Stimulated activated CD4-positive, alpha-beta T cell treated with anti-CD3 and anti-CD28 coated beads, Interleukin-15, amount 100 ng/mL, for 48 hours (primary cell): ENCODE measurements at regions not wholly inside any gene's neighbourhood (a gene's known extent, or its start where the extent isn't known, plus 50 kb on each side); places are given as distances from the start of the nearest gene placed in this dataset.

Experiments
- DNase-seq, 2 donors: peaks; one replicate each; pipeline ENCODE4 v3.0.0-alpha.2; 2020; ENCODE audit warnings: low read depth in 2 of 2

DNA sequence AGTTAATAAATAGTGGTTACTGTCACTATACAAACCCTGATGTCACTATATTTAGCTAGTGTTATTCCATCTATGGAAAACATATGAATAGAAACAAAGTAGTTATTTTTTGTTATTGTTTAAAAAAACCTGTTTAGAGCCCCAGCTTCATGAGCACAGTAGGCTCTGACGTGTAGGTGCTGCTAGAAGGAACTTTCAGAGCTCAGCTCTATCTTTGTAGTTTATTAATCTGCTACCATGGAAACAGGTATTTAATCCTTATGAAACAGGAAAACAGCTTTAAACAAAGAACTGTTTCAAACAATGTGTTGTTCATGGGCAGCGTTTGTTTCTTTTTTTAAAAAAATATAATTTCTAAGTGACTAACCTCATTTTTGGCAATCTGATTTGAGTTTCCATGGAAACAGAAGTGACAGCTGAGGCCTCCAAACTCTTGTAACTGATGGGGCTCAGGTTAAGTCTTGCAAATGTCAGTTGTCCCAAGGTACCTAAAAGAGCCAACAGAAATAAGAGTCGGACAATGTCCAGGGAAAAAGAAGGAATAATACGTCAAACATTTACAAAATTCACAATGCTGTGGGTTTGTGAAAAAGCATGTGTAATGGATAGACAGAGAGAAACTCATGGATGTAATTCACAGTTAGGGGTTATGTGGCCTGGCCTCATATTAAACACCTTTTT lies 162.0 kb upstream of the C21orf91 start:
- no peak for DNase-seq

DNA sequence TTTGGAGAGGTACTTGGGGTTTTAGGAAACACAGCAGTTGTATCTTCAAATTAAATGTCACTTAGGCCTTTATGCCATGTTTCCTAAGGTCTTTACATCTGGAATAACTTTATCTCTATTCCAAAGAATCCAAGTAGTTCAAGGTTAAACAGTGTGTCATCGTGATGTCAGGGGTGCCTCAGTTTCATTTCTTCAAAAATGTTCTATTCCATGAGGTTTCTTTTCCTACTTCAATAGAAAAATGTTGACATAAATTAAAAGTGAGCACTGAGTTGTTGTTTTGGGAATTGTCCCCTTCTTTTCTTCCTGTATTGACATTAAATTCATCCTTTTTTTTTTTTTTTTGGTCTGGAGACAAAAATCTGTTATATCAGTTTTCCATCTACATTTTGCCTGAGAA lies 160.6 kb upstream of the C21orf91 start:
- DNase-seq: no peak

DNA sequence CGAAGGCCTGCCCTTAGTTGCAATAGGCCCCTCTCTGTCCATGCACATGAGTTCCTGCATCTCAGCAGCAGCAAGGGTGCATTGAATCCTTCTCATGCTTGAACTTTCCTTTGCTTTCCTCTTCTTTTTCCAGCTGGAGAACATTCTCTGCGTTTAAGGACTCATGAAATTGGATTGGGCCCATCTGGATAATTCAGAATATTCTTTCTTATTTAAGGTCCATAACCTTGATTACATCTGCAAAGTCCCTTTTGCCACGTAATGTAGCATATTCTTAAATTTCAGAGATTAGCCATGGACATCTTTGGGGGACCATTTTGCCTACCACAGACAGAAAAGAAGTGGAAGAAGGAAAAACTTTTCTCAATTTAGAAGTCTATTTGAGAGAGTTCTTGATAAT lies 159.7 kb upstream of the C21orf91 start:
- DNase-seq: no peak

DNA sequence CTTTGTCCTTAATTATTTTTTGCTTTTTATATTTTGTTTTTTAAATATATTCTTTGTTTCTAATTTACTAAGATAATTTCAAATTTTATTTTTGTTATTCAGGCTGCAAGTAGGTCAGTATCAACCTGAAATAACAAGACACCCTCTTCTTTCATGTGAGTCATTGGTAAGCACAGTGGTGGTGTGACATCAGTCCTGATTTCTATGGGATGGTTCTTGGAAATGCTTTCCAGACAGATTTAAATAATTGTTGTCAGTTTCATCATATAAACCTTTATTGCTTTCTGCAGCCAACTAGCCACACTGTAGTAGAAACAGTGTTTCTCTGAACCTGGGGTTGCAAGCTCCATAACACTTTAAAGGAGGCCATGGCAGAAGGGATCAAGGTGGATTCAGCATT lies 157.5 kb upstream of the C21orf91 start:
- DNase-seq: no peak

DNA sequence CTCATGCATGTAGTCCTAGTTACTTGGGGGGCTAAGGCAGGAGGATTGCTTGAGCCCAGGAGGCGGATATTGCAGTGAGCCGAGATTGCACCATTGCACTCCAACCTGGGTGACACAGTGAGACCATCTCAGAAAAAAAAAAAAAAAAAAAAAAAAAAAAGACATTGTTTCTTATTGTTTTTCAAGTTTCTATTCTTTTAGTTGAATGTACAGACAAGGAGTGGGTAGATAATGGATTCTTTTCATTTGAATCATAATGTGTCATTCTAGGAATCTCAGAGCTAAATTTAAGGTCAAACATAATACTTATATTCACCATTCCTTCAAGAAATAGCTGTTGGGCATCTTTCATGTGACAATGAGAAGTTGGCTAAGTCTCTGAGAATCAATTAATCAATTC lies 157.0 kb upstream of the C21orf91 start:
- no peak for DNase-seq

DNA sequence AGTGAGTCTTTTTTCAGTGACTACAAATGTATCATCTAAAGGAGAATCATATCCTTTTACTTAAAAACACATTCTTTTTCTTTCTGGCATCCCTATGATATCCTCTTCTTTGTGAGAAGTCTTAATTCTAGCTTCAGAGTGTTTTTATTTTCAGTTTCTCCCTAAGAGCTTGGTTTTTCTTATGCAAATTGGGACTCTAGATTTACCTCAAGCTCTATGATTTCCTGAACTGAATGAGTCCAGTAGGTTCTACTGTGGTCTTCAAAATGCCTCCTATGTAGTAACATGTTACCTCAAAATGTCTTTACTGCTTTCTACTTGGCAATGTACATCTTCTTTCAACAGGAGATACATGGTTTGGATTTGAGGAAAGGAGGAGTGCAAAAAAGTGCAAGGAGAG lies 148.2 kb upstream of the C21orf91 start:
- DNase-seq: no peak

DNA sequence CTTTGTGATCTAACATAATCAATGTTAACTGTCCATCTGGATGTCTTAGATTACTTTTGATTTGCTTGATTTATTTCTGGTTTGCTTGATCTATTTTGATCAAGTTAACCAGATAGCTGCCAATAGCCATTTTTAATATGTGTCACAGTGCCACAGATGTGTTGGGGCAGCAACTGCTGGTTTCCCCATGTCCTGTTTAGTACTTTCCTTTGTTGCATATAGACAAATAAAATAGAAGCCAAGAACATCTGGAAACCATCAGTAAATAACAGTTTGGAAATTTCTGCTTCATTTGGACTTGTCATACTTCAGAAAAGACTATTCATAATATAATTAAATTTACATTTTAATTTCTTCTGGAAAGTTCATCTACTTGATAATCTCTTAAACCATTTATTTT lies 145.6 kb upstream of the C21orf91 start:
- no peak for DNase-seq

DNA sequence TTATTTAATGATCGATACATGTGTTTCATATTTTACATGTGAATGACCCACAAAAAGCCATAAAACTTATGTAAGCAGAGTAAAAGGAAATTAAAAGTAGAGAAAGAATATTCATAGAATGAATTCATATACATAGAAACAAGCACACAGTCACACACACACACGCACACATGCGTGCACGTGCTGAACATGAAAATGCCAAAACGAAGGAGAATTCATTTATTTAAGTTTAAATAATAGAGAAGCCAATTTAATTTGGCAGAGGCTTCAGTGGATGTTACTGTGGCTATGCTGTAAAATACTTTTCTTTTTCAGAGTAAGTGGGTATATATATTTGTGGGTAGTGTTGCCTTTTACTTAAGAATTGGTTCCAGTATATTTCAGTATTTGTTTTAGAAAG lies 145.0 kb upstream of the C21orf91 start:
- DNase-seq: no peak

DNA sequence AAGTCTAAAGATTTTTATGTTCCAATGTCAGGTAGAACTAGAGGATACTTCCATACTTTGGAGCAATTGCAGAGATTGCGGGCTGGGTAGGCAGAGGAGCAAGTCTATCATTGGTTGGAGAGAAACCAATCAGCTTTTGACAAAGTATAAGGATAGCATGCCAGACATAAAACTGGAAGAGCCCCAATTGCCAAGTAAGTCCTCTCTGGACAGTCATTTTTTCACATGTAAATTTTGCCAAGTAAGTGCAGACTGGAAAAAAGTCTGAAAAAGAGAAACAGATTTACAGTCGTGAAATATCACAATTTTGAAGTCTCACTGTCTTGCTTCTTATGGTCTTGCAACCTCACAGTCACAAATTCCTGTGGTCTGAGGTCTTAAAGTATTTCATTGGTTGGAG lies 131.4 kb upstream of the C21orf91 start:
- DNase-seq: no peak

DNA sequence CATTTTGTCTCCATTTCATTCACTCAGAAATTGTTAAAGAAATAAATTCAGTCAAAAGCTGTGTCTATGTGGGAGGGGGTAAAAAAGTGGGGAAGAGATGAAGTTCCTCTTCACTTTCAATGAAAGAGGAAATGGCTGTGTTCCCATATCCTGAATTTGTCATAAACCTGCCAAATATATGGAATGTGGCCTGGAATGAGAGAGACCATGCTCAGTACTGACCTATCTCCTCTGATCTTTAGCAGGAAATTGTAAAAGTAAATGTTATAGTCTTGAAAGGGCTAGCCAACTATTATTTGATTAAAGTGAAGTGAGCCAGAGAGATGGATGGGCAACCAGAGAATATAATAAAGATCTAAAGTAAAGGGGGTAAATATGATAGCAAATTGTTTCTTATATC lies 130.3 kb upstream of the C21orf91 start:
- no peak for DNase-seq

DNA sequence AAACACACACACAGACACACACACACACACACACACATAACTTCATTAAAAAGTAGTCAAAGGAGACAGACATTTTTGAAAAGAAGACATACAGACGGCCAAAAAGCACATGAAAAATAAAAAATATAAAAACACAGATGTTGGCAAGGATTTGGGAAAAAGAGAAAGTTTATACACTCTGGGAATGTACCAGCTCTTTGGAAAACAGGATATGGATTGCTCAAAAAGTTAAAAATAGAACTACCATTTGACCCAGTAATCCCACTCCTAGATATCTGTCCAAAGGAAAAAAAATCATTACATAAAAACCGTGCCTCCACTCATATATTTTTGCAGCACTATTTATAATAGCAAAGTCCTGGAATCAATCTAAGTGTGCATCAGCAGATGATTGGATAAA lies 128.4 kb upstream of the C21orf91 start:
- DNase-seq: no peak

DNA sequence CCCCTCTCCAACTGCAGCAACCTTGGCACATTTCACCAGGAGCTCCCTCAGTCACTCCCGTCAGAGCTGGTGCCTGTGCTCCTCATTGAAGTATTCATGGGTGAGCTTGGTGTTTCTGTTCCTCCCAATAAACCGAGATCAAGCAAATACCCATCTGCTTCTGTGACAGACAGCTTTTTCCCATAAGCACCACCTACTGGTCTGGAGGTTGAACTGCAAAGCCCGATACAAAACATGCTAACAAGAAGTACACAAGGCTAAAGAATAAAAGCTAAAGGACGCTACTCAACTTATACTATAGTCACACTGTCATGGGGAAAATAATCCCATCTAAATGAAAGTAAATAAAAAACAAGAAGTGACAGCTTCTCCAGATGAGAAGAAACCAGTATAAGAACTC lies 111.9 kb upstream of the C21orf91 start:
- DNase-seq: no peak

DNA sequence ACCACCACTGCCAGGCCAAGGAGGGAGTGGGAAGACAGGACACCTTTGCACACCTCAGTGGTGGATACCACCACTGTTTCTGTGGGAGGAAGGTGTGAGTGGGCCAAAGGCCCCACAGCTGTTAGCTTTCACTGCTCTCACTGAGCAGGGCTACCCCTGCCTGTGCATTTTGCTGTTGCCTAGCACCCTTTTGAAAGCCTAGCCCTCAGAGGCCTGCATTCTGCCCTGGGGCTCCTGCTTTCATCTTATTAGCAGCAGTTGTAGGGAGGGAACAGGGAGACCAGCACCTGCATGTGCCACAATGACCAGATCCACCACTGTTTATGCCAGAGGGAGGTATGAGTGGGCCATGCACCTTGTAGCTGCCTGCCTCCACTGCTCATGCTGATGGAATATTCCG lies 110.9 kb upstream of the C21orf91 start:
- no peak for DNase-seq

DNA sequence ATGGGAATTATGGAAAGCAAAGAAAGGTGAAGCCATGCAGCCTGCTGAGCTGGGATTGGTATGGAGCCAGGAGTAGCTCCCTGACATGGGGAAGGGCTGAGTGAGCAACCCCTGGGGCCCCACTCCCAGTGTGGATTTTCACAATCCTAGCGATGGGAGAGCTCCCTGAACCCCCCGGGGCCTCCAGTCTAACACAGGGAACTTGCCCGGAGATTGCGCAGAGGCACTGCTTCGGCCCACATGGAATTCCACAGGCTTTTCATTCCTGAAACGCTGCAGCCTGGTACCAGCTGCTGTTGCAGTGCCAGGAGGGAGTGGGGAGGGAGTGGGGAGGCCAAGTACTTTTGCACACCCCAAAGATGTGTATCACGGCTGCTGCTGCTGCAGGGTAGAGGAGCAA lies 110.4 kb upstream of the C21orf91 start:
- DNase-seq: no peak

DNA sequence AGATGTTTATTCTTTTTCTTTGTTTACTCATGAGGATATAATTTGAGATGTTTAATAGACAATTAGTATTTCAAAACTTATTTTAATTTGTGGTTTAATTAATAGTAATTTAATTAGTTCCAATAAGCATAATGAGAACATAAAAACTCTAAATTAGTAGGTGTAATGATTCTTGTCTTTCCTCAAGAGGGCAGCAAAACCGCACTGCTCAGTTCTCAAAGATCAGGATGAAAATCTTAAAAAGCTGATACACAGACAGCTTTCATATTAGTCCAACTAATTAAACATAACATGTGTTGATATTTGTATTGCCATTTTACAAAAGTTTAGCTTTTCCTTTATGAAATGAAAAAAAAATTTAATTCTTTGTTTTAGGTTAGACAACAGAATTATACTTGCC lies 106.7 kb upstream of the C21orf91 start:
- DNase-seq: no peak

DNA sequence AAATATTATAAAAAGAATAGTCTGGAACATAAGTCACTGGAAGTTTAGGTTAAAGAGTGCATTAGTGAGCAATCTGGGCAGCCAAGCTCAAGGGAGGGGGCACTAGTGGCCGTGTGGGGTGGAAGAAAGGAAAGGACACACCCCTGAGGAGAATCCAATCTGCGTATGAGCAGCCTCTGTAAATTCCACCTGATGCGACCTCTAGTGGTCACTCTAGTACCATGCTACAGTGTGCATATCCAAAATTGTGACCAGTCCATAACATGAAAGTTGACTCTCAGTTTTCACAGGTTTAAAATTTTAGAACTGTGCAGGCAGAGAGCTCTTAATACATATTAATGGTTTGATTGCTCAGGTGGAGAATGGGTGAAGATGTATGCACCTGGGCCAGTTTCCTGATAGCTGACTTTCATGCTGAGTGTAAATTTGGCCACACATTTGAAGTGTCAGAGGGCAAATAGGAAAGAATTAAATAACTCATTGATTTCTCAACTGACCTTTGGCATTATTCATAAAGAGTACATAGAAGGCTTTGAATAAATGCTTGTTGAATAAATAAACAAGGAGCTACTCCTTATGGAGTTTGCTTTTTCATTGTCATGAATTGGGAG lies 105.9 kb upstream of the C21orf91 start:
- peak; percentile 10 to 23 for DNase-seq

DNA sequence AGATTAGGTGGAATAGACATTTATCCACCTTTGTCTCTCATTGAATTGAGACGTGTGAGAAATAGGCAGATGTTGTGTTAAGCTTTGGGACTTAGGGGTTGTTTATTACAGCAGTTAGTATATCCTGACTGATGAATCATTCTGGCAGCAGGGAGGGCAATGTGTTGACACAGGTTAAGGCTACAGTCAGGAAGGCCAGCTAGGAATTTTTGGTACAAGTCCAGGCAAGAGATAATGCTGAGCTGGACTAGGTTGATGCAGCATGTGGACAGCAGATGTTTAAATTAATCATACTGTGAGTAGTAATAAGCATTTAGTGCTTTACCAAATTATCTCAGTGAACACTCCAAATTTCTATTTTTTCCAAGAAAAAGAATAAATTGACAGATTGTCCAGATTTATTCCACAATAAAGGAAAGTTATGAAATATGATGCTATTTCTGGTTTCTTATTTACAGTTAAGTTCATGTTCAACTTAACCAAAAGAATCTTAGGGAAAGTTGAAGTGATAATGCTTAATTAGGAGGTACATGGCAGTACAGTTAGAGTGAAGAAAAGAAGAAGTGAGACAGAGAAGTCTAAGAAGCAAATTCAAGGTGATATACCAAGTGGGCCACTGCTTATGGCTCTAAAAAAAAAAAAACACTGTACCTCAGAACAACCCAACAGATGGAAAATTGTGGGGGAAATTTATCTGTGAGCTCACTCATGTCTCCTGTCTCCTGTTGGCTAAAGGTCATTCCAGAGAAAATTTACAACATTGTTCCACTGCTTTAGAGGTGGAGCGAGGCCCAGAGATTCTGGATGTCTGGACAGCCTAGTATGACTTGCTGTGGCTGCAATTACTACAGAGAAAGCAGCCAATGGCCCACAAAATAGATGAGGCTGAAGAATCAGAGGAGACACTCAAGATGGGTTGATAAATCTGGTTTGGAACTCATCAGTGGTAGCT lies 102.7 kb upstream of the C21orf91 start:
- DNase-seq: no peak

DNA sequence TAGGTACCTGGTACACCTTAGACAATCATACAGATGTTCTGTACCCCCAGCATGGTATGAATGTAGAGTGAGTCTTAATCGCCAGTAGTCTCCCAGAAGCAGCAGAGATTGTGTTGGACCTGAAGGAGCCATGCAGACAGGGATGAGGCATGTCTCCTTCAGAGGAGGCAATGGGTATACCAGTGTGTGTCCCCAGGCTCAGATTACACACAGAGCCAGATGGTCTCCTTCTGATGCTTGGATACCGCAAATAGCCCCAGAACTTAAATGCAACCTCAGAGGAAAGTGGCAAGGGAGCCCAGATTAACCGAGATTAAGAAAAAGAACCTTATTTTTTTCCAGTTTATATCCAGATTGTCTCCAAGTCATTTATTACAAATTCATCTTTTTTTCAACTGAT lies 96.8 kb upstream of the C21orf91 start:
- DNase-seq: no peak

DNA sequence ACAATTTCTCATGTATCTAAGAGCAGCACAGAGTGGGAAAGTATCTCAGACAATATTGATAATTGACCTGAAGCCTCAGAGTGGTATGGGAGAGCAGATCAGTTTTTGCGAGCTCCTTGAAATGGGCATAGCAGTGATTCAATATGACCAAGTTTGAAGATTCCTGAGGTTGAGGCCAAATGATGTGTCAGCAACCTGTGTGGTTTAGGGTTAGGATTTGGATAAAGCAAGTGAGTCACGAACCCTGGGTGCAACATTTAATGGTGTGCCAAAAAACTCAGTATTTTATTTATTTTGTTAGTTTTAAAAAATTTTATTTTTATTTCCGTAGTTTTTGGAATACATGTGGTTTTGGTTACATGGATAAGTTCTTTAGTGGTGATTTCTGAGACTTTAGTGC lies 92.5 kb upstream of the C21orf91 start:
- no peak for DNase-seq

DNA sequence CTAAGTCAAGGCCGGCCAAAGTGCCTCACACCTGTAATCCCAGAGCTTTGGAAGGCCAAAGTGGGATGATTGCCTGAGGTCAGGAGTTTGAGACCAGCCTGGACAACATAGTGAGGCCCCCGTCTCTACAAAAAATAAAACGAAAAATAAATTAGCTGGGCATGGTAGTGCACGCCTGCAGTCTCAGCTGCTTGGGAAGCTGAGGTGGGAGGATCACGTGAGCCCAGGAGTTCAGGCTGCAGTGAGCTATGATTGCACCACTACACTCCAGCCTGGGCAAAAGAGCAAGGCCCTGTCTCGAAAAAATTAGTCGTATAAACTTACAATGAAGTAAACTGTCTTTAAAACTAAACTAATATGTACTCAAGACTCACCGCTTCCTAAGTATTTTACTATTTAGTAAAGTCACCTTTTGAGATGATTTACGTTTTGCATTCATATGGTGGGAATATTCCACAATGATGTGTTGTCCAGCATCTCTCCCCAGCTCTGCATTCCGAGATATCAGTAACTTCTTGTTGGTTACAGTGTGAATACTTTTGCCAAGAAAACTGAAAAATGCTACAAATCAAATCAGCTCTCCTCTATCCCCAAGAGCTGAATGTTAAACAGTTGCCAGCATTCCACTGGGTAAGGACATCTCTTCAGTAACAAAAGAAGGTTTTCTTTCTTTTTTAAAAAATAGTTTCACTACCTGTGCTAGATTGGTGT lies 84.9 kb upstream of the C21orf91 start:
- DNase-seq: no peak

DNA sequence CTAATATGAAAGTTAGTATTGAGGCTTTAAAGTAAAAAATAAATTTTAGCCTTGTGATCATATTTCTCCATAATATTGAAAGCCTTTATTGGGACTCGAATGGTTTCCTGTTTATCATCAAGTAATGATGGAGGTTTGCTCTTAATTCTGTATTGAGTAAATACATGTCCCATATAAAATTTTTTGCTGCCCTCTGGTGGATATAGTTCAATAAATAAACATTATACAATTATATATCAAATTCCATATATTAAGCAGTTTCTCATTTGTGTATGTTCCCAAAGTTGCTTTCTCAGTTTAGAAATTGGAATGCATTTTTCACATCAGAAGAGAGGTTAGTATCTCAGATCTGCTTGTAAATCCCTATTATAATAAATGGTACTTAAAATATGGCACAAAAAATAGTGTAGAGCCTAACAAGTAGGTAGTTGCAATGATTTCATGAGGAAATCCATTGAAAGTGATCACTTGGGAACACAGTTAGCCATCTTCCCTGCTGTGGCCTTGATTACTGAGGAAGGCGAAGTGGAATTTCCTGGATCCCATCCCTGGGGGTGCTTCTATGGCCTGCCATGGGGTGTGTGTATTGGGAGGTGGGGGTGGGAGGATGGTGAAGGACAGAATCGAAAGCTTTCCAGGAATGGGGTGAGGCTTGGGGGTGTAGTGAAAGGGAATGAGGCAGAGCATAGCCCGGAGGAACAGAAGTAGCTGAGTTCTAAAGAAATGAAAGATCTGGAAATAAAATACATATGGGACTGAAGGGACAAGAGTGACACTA lies 84.1 kb upstream of the C21orf91 start:
- DNase-seq: no peak
